Keratinocyte (primary cell): ENCODE measurements at regions not wholly inside any gene's neighbourhood (a gene's known extent, or its start where the extent isn't known, plus 50 kb on each side); places are given as distances from the start of the nearest gene placed in this dataset.

ENCODE experiments used
- DNase-seq: peaks from one replicate; pipeline ENCODE4 v3.0.0-alpha.2; 2011; ENCODE audit warnings: low read depth, missing footprints, low spot score
- FAIRE-seq: peaks from 2 replicates; lab custom pipeline; 2011; peaks lifted over from hg19 to GRCh38; lab: Jason Lieb, UNC
- H2AFZ ChIP-seq: 2 replicates; pipeline ENCODE4 v1.6.0; 2012; ENCODE audit warnings: low read length, control low read depth, inconsistent platforms; ENCODE audit not compliant: control insufficient read depth
- H3K27ac ChIP-seq: 2 replicates; pipeline ENCODE4 v1.5.1; 2011; ENCODE audit warnings: low read length; ENCODE audit not compliant: control insufficient read depth, insufficient read depth
- H3K27me3 ChIP-seq: 3 replicates; pipeline ENCODE4 v1.6.0; 2011; ENCODE audit warnings: low read length; ENCODE audit not compliant: control insufficient read depth, insufficient read depth; ENCODE audit errors: extremely low read depth
- H3K36me3 ChIP-seq, 2 experiments: 2 replicates in 1 of 2; 3 replicates in 1 of 2; pipeline ENCODE4 v1.5.1; 2011; ENCODE audit warnings: low read length in 2 of 2, mild to moderate bottlenecking in 1 of 2; ENCODE audit not compliant: control insufficient read depth in 2 of 2, insufficient read depth in 2 of 2; ENCODE audit errors: extremely low read depth in 1 of 2
- H3K4me1 ChIP-seq: 3 replicates; pipeline ENCODE4 v1.5.1; 2011; ENCODE audit warnings: low read length; ENCODE audit not compliant: control insufficient read depth, insufficient read depth; ENCODE audit errors: extremely low read depth
- H3K4me2 ChIP-seq: 3 replicates; pipeline ENCODE4 v1.6.0; 2011; ENCODE audit warnings: low read depth, low read length; ENCODE audit not compliant: control insufficient read depth, insufficient read depth; ENCODE audit errors: extremely low read depth
- H3K4me3 ChIP-seq, 3 experiments: fragments of 200-600 bp in 1 of 3; sonication (generic) in 1 of 3; 2 replicates in 2 of 3; 3 replicates in 1 of 3; pipeline ENCODE4 v1.5.1; 2011 to 2016; ENCODE audit warnings: low read length in 3 of 3, mild to moderate bottlenecking in 3 of 3, control low read depth in 2 of 3, inconsistent platforms in 1 of 3, low read depth in 1 of 3, mixed read lengths in 1 of 3, mixed run types in 1 of 3, moderate library complexity in 1 of 3; ENCODE audit not compliant: control insufficient read depth in 2 of 3, insufficient read depth in 2 of 3; ENCODE audit errors: extremely low read depth in 1 of 3
- H3K79me2 ChIP-seq: 2 replicates; pipeline ENCODE4 v1.6.0; 2012; ENCODE audit warnings: low read length; ENCODE audit not compliant: control insufficient read depth, insufficient read depth
- H3K9ac ChIP-seq: 3 replicates; pipeline ENCODE4 v1.6.0; 2011; ENCODE audit warnings: low read length; ENCODE audit not compliant: control insufficient read depth, insufficient read depth; ENCODE audit errors: extremely low read depth
- H3K9me1 ChIP-seq: 3 replicates; pipeline ENCODE4 v1.6.0; 2011; ENCODE audit warnings: low read length; ENCODE audit not compliant: control insufficient read depth, insufficient read depth; ENCODE audit errors: extremely low read depth
- H3K9me3 ChIP-seq: 2 replicates; pipeline ENCODE4 v1.5.1; 2012; ENCODE audit warnings: low read depth, low read length; ENCODE audit not compliant: control insufficient read depth
- H4K20me1 ChIP-seq: 3 replicates; pipeline ENCODE4 v1.6.0; 2011; ENCODE audit warnings: low read length; ENCODE audit not compliant: control insufficient read depth, insufficient read depth; ENCODE audit errors: extremely low read depth
- CTCF ChIP-seq, 3 experiments: IDR thresholded peaks in 1 of 3; conservative IDR thresholded peaks in 1 of 3; optimal IDR thresholded peaks in 1 of 3; 2 replicates in 2 of 3; 3 replicates in 1 of 3; pipeline versions ENCODE3 to v1.5.1; 2011; ENCODE audit warnings: low read length in 3 of 3, mild to moderate bottlenecking in 3 of 3, moderate library complexity in 2 of 3, control low read depth in 1 of 3, inconsistent platforms in 1 of 3; ENCODE audit not compliant: insufficient read depth in 2 of 3; ENCODE audit errors: extremely low read depth in 1 of 3
- EZH2 ChIP-seq: IDR thresholded peaks from one replicate; pipeline ENCODE4 v1.6.1; 2012; ENCODE audit warnings: inconsistent platforms, mild to moderate bottlenecking, low read length, moderate library complexity
- dilution Hi-C: fragments of 300-500 bp; cut with MboI; formaldehyde crosslinking; loops from one replicate; pipeline ENCODE4 v1.7.0; 2020; ENCODE audit warnings: low sequenced_read_pairs; ENCODE audit not compliant: extremely low pct_ligation_motif_present

GRCh38 chr5:170451747-170452365 is 52.0 kb upstream of the KCNIP1 start:
- FAIRE-seq, result peak; percentile 23
- no peak overlapping the region for H3K4me2 ChIP-seq
- H3K27me3 ChIP-seq, result no peaks in the 10 kb centered on the region
- H3K4me1 ChIP-seq, result no peaks in the 10 kb centered on the region
- no peaks in the 10 kb centered on the region for H3K9me3 ChIP-seq
- no peaks in the 10 kb centered on the region for H4K20me1 ChIP-seq
- H3K27ac ChIP-seq, result no peak overlapping the region
- H3K79me2 ChIP-seq, result no peaks in the 10 kb centered on the region
- H3K9ac ChIP-seq, result no peak overlapping the region
- no peaks in the 10 kb centered on the region for H3K36me3 ChIP-seq
- no peak for TF ChIP-seq CTCF (optimal IDR thresholded peaks at IDR 0.05 in 1 of 3, IDR thresholded peaks at IDR 0.05 in 1 of 3, conservative IDR thresholded peaks at IDR 0.05 in 1 of 3; ENCODE audit: extremely low read depth in 1 of 3, insufficient read depth in 2 of 3, low read length in 3 of 3)
- TF ChIP-seq EZH2, result no peak
- no peak overlapping the region for H3K4me3 ChIP-seq
- H2AFZ ChIP-seq, result no peak overlapping the region
- dilution Hi-C loops, result no loop called here
- DNase-seq, result no peak
- H3K9me1 ChIP-seq, result no peaks in the 10 kb centered on the region

DNA sequence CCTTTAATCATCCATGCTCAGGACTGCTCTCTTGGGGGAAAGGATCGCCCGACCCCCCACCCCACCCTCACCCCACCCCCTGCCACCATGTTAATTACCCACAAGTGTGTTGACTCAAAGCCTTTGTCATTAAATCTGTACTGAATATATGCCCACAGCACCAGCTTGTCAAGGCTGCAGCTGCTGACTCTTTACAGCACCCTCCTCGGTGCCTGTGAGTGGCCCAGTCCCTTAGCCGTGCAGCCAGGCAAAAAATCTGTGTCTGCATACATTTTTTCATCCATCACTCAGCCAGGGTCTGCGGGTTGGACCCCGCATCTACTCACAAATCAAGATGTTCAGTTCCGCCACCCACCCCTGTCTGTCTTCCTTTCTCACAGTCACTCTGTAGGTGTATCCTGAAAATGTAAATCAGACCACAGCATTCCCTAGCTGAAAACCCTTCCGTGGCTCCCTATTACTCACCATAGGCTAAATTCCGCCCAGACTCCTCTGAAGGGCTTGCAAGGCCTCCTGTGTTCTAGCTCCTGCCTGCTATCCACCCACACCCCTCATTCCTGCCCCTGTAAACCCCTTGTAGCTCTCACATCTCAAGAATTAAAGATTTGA is 53.7 kb upstream of the KCNIP1 start:
- no peak for DNase-seq
- H3K4me1 ChIP-seq, result no peaks in the 10 kb centered on the region
- H3K27ac ChIP-seq, result no peak overlapping the region
- H3K9me3 ChIP-seq, result no peaks in the 10 kb centered on the region
- H4K20me1 ChIP-seq, result no peaks in the 10 kb centered on the region
- H3K27me3 ChIP-seq, result no peaks in the 10 kb centered on the region
- H3K36me3 ChIP-seq, result no peaks in the 10 kb centered on the region
- dilution Hi-C loops, result no loop called here
- H3K79me2 ChIP-seq, result no peaks in the 10 kb centered on the region
- no peak overlapping the region for H2AFZ ChIP-seq
- H3K9me1 ChIP-seq, result no peaks in the 10 kb centered on the region
- no peak for TF ChIP-seq EZH2
- FAIRE-seq, result no peak
- H3K4me2 ChIP-seq, result no peak overlapping the region
- no peak overlapping the region for H3K4me3 ChIP-seq
- no peak overlapping the region for H3K9ac ChIP-seq
